ENCODE measurements at regions not wholly inside any gene's neighbourhood (a gene's known extent, or its start where the extent isn't known, plus 50 kb on each side); places are given as distances from the start of the nearest gene placed in this dataset.
"Not testable (repeated sequence)": the region's sequence is repeated elsewhere in the genome, so short reads cannot be mapped to it uniquely, and the experiment has no call there.

GRCh38 chr20:57097245-57097915 lies 169.1 kb downstream of the BMP7 start:
- H3K9me3 Mint-ChIP-seq = no peaks in the 10 kb centered on the region
- H3K4me1 Mint-ChIP-seq = peaks cover under 1% of the 10 kb centered on the region
- no peak overlapping the region for H3K27ac Mint-ChIP-seq
- intact Hi-C loops (cut with micrococcal nuclease) = no loop called here
- H3K4me3 Mint-ChIP-seq = no peak overlapping the region
- no peaks in the 10 kb centered on the region for H3K27me3 Mint-ChIP-seq
- no peaks in the 10 kb centered on the region for H3K36me3 Mint-ChIP-seq (ENCODE audit: low read depth)
- DNase-seq = no peak

- no peak overlapping the region for H3K4me3 Mint-ChIP-seq
- no peaks in the 10 kb centered on the region for H3K27me3 Mint-ChIP-seq
- no peak for DNase-seq
- H3K4me1 Mint-ChIP-seq = no peaks in the 10 kb centered on the region
- no peak overlapping the region for H3K27ac Mint-ChIP-seq
- H3K9me3 Mint-ChIP-seq = no peaks in the 10 kb centered on the region
- intact Hi-C loops (cut with micrococcal nuclease) = no loop called here
- no peaks in the 10 kb centered on the region for H3K36me3 Mint-ChIP-seq (ENCODE audit: low read depth)
Observed at GRCh38 chr20:57102160-57102559, 164.3 kb downstream of the BMP7 start.

- Mint-ChIP-seq H3K9me3 (no peaks in the 10 kb centered on the region), H3K27me3 (no peaks in the 10 kb centered on the region), H3K27ac (no peak overlapping the region), H3K4me3 (no peak overlapping the region), H3K4me1 (no peaks in the 10 kb centered on the region), H3K36me3 (ENCODE audit: low read depth) (no peaks in the 10 kb centered on the region)
- DNase-seq = no peak
- intact Hi-C loops (cut with micrococcal nuclease) = no loop called here
Observed at GRCh38 chr20:57102566-57102965, 163.9 kb downstream of the BMP7 start.

GRCh38 chr20:57103146-57103800 lies 163.2 kb downstream of the BMP7 start:
- H3K9me3 Mint-ChIP-seq = no peaks in the 10 kb centered on the region
- no peak overlapping the region for H3K4me3 Mint-ChIP-seq
- H3K27ac Mint-ChIP-seq = no peak overlapping the region
- H3K27me3 Mint-ChIP-seq = no peaks in the 10 kb centered on the region
- no peak for DNase-seq
- no peaks in the 10 kb centered on the region for H3K4me1 Mint-ChIP-seq
- intact Hi-C loops (cut with micrococcal nuclease) = no loop called here
- H3K36me3 Mint-ChIP-seq (ENCODE audit: low read depth) = no peaks in the 10 kb centered on the region

- H3K27ac Mint-ChIP-seq = no peak overlapping the region
- no peaks in the 10 kb centered on the region for H3K27me3 Mint-ChIP-seq
- no peaks in the 10 kb centered on the region for H3K36me3 Mint-ChIP-seq (ENCODE audit: low read depth)
- H3K9me3 Mint-ChIP-seq = no peaks in the 10 kb centered on the region
- H3K4me3 Mint-ChIP-seq = no peak overlapping the region
- DNase-seq = no peak
- intact Hi-C loops (cut with micrococcal nuclease) = no loop called here
- H3K4me1 Mint-ChIP-seq = no peaks in the 10 kb centered on the region
Observed at GRCh38 chr20:57104113-57104512, 162.3 kb downstream of the BMP7 start.

- H3K9me3 Mint-ChIP-seq = no peaks in the 10 kb centered on the region
- H3K4me3 Mint-ChIP-seq = no peak overlapping the region
- no peak for DNase-seq
- no peaks in the 10 kb centered on the region for H3K36me3 Mint-ChIP-seq (ENCODE audit: low read depth)
- no peak overlapping the region for H3K27ac Mint-ChIP-seq
- H3K4me1 Mint-ChIP-seq = no peaks in the 10 kb centered on the region
- H3K27me3 Mint-ChIP-seq = no peaks in the 10 kb centered on the region
- intact Hi-C loops (cut with micrococcal nuclease) = no loop called here
Observed at GRCh38 chr20:57104651-57105204, 161.7 kb downstream of the BMP7 start.

- Mint-ChIP-seq H3K36me3 (ENCODE audit: low read depth) (no peaks in the 10 kb centered on the region), H3K4me1 (no peaks in the 10 kb centered on the region), H3K9me3 (no peaks in the 10 kb centered on the region), H3K4me3 (no peak overlapping the region), H3K27ac (no peak overlapping the region), H3K27me3 (no peaks in the 10 kb centered on the region)
- no peak for DNase-seq
- intact Hi-C loops (cut with micrococcal nuclease) = no loop called here
Observed at GRCh38 chr20:57106030-57106682, 160.3 kb downstream of the BMP7 start.

- H3K4me1 Mint-ChIP-seq = no peaks in the 10 kb centered on the region
- no peak overlapping the region for H3K4me3 Mint-ChIP-seq
- no peaks in the 10 kb centered on the region for H3K36me3 Mint-ChIP-seq (ENCODE audit: low read depth)
- H3K27me3 Mint-ChIP-seq = no peaks in the 10 kb centered on the region
- no peak overlapping the region for H3K27ac Mint-ChIP-seq
- H3K9me3 Mint-ChIP-seq = no peaks in the 10 kb centered on the region
- no peak for DNase-seq
- intact Hi-C loops (cut with micrococcal nuclease) = no loop called here
Observed at GRCh38 chr20:57106692-57107091, 159.7 kb downstream of the BMP7 start.

- no peaks in the 10 kb centered on the region for H3K27me3 Mint-ChIP-seq
- intact Hi-C loops (cut with micrococcal nuclease) = no loop called here
- no peak overlapping the region for H3K27ac Mint-ChIP-seq
- DNase-seq = no peak
- no peaks in the 10 kb centered on the region for H3K9me3 Mint-ChIP-seq
- H3K4me3 Mint-ChIP-seq = no peak overlapping the region
- no peaks in the 10 kb centered on the region for H3K4me1 Mint-ChIP-seq
- no peaks in the 10 kb centered on the region for H3K36me3 Mint-ChIP-seq (ENCODE audit: low read depth)
Observed at GRCh38 chr20:57107208-57107607, 159.2 kb downstream of the BMP7 start.

- Mint-ChIP-seq H3K4me3 (no peak overlapping the region), H3K9me3 (no peaks in the 10 kb centered on the region), H3K27me3 (no peaks in the 10 kb centered on the region), H3K27ac (no peak overlapping the region), H3K4me1 (no peaks in the 10 kb centered on the region), H3K36me3 (ENCODE audit: low read depth) (no peaks in the 10 kb centered on the region)
- intact Hi-C loops (cut with micrococcal nuclease) = no loop called here
- no peak for DNase-seq
Observed at GRCh38 chr20:57108218-57108617, 158.2 kb downstream of the BMP7 start.

GRCh38 chr20:57108742-57109570 lies 157.5 kb downstream of the BMP7 start:
- no peak overlapping the region for H3K27ac Mint-ChIP-seq
- intact Hi-C loops (cut with micrococcal nuclease) = no loop called here
- H3K27me3 Mint-ChIP-seq = no peaks in the 10 kb centered on the region
- H3K36me3 Mint-ChIP-seq (ENCODE audit: low read depth) = no peaks in the 10 kb centered on the region
- no peaks in the 10 kb centered on the region for H3K4me1 Mint-ChIP-seq
- no peak for DNase-seq
- no peaks in the 10 kb centered on the region for H3K9me3 Mint-ChIP-seq
- no peak overlapping the region for H3K4me3 Mint-ChIP-seq

- no peak overlapping the region for H3K27ac Mint-ChIP-seq
- H3K4me3 Mint-ChIP-seq = no peak overlapping the region
- no peaks in the 10 kb centered on the region for H3K9me3 Mint-ChIP-seq
- H3K36me3 Mint-ChIP-seq (ENCODE audit: low read depth) = no peaks in the 10 kb centered on the region
- intact Hi-C loops (cut with micrococcal nuclease) = no loop called here
- H3K27me3 Mint-ChIP-seq = no peaks in the 10 kb centered on the region
- no peak for DNase-seq
- no peaks in the 10 kb centered on the region for H3K4me1 Mint-ChIP-seq
Observed at GRCh38 chr20:57109571-57109953, 156.9 kb downstream of the BMP7 start.

GRCh38 chr20:57110121-57111027 lies 156.1 kb downstream of the BMP7 start:
- H3K4me3 Mint-ChIP-seq; H3K27me3 Mint-ChIP-seq; DNase-seq; H3K36me3 Mint-ChIP-seq (ENCODE audit: low read depth); H3K4me1 Mint-ChIP-seq; intact Hi-C loops (cut with micrococcal nuclease); H3K9me3 Mint-ChIP-seq; H3K27ac Mint-ChIP-seq: not testable (repeated sequence)

Data from activated CD4-positive, alpha-beta T cell treated with anti-CD3 and anti-CD28 coated beads, Interleukin-2, amount 10 ng/mL, durations not matched to agents 24 days and 14 days (primary cell).